ENCODE measurements at regions not wholly inside any gene's neighbourhood (a gene's known extent, or its start where the extent isn't known, plus 50 kb on each side); places are given as distances from the start of the nearest gene placed in this dataset.

DNA sequence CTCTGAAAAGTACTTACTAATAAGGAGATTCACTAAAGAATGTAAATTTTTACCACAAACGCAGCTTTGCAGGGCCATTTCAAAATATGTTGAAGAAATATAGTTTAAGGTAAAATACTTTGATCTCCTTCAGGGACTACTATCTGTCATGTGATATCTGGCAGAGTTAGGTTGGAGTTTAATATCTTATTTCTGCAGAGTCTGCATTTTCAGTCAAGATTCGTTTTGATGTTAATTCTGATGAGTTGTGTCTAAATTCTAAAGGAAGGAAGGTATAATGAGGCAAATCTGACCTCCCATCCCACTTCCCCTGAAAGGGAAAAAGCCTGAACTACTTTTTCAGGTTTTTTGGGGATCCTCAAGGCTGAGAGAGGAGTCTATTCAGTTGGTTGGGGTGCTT lies 123.9 kb upstream of the TECRL start:
- no peak for DNase-seq
- Histone ChIP-seq H3K27me3 (replicated peaks) (no peaks in the 10 kb centered on the region), H3K4me3 (ENCODE audit: low read depth, low read length) (no peak overlapping the region), H3K36me3 (replicated peaks) (no peaks in the 10 kb centered on the region), H3K27ac (no peak overlapping the region)
- TF ChIP-seq, protein P1, sequence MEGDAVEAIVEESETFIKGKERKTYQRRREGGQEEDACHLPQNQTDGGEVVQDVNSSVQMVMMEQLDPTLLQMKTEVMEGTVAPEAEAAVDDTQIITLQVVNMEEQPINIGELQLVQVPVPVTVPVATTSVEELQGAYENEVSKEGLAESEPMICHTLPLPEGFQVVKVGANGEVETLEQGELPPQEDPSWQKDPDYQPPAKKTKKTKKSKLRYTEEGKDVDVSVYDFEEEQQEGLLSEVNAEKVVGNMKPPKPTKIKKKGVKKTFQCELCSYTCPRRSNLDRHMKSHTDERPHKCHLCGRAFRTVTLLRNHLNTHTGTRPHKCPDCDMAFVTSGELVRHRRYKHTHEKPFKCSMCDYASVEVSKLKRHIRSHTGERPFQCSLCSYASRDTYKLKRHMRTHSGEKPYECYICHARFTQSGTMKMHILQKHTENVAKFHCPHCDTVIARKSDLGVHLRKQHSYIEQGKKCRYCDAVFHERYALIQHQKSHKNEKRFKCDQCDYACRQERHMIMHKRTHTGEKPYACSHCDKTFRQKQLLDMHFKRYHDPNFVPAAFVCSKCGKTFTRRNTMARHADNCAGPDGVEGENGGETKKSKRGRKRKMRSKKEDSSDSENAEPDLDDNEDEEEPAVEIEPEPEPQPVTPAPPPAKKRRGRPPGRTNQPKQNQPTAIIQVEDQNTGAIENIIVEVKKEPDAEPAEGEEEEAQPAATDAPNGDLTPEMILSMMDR (IDR thresholded peaks at IDR 0.05; ENCODE audit: low read depth, low read length, missing control alignments), result no peak
- in situ Hi-C loops (cut with HindIII; ENCODE audit: low pct_ligation_motif_present, low sequenced_read_pairs), result no loop called here

- H3K27ac ChIP-seq, result no peak overlapping the region
- no peaks in the 10 kb centered on the region for H3K27me3 ChIP-seq (replicated peaks)
- DNase-seq, result no peak
- TF ChIP-seq, protein P1 (IDR thresholded peaks at IDR 0.05; ENCODE audit: low read depth, low read length, missing control alignments), result no peak
- H3K4me3 ChIP-seq (ENCODE audit: low read depth, low read length), result no peak overlapping the region
- no peaks in the 10 kb centered on the region for H3K36me3 ChIP-seq (replicated peaks)
- in situ Hi-C loops (cut with HindIII; ENCODE audit: low pct_ligation_motif_present, low sequenced_read_pairs), result no loop called here
These were observed 111.2 kb upstream of the TECRL start for GRCh38 chr4:64520421-64520820.

DNA sequence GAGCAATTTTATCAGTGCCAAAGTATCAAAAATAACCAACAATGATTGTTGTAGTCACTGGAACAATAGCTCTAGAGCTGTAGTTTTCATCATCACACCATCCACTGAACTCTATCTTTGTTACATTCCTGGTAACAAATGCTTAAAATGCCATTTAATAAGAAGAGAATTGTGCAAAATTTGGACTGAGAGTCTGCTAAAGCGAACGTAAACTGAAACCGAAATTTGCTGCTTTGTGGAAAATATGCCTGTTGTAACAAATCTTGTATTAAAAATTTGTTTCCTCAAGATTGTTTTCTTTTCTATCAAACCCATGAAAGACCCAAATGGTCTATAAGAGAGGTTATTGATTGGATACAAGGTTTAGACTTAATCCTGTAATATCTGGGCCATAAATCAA lies 109.3 kb upstream of the TECRL start:
- no peaks in the 10 kb centered on the region for H3K27me3 ChIP-seq (replicated peaks)
- DNase-seq, result no peak
- no peak overlapping the region for H3K27ac ChIP-seq
- H3K4me3 ChIP-seq (ENCODE audit: low read depth, low read length), result no peak overlapping the region
- H3K36me3 ChIP-seq (replicated peaks), result no peaks in the 10 kb centered on the region
- in situ Hi-C loops (cut with HindIII; ENCODE audit: low pct_ligation_motif_present, low sequenced_read_pairs), result no loop called here
- TF ChIP-seq, protein P1 (IDR thresholded peaks at IDR 0.05; ENCODE audit: low read depth, low read length, missing control alignments), result no peak

GRCh38 chr4:64516176-64516575 lies 106.9 kb upstream of the TECRL start:
- TF ChIP-seq, protein P1 (IDR thresholded peaks at IDR 0.05; ENCODE audit: low read depth, low read length, missing control alignments), result no peak
- DNase-seq, result no peak
- in situ Hi-C loops (cut with HindIII; ENCODE audit: low pct_ligation_motif_present, low sequenced_read_pairs), result no loop called here
- H3K4me3 ChIP-seq (ENCODE audit: low read depth, low read length), result no peak overlapping the region
- no peaks in the 10 kb centered on the region for H3K36me3 ChIP-seq (replicated peaks)
- H3K27me3 ChIP-seq (replicated peaks), result no peaks in the 10 kb centered on the region
- no peak overlapping the region for H3K27ac ChIP-seq

DNA sequence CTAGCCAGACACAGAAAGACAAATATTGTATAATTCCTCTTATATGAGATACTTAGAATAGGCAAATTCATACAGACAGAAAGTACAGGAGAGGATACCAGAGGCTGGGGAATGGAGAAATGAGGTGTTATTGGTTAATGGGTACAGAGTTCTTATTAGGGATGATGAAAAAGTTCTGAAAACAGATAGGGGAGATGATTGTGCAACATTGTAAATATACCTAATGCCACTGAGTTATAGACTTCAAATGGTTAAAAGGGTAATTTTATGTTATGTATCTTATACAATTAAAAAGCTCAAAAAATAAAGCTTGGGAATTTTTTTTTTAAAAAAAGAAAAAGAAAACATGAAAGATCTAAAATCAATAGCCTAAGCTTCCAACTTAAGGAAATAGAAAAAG lies 98.8 kb upstream of the TECRL start:
- H3K27me3 ChIP-seq (replicated peaks), result no peaks in the 10 kb centered on the region
- in situ Hi-C loops (cut with HindIII; ENCODE audit: low pct_ligation_motif_present, low sequenced_read_pairs), result no loop called here
- DNase-seq, result no peak
- H3K4me3 ChIP-seq (ENCODE audit: low read depth, low read length), result no peak overlapping the region
- no peak overlapping the region for H3K27ac ChIP-seq
- H3K36me3 ChIP-seq (replicated peaks), result no peaks in the 10 kb centered on the region
- TF ChIP-seq, protein P1 (IDR thresholded peaks at IDR 0.05; ENCODE audit: low read depth, low read length, missing control alignments), result no peak

- no peaks in the 10 kb centered on the region for H3K27me3 ChIP-seq (replicated peaks)
- in situ Hi-C loops (cut with HindIII; ENCODE audit: low pct_ligation_motif_present, low sequenced_read_pairs), result no loop called here
- H3K27ac ChIP-seq, result no peak overlapping the region
These were observed 94.9 kb upstream of the TECRL start for GRCh38 chr4:64503945-64504675.

More at GRCh38 chr4:64503945-64504675, 94.9 kb upstream of the TECRL start:
- TF ChIP-seq, protein P1 (IDR thresholded peaks at IDR 0.05; ENCODE audit: low read depth, low read length, missing control alignments), result no peak
- Histone ChIP-seq H3K4me3 (ENCODE audit: low read depth, low read length) (no peak overlapping the region), H3K36me3 (replicated peaks) (no peaks in the 10 kb centered on the region)
- no peak for DNase-seq

Data from brain microvascular endothelial cell (primary cell).